SK-N-SH (cell line): ENCODE measurements at regions not wholly inside any gene's neighbourhood (a gene's known extent, or its start where the extent isn't known, plus 50 kb on each side); places are given as distances from the start of the nearest gene placed in this dataset.

Source experiments
- CTCF ChIA-PET: fragments of 300-600, 350-600 bp; formaldehyde crosslinking; extraction: SDS; loops from one replicate; lab custom pipeline; 2021; lab: Yijun Ruan, JAX
- POLR2A ChIA-PET: fragments of 350-600 bp; sonication (Branson Sonifier 250); formaldehyde crosslinking; extraction: SDS; loops from one replicate; lab custom pipeline; 2020; ENCODE audit warnings: antibody characterized with exemption, inconsistent platforms; lab: Yijun Ruan, JAX
- DNase-seq: peaks from one replicate; pipeline ENCODE4 v3.0.0; 2012
- H2AFZ ChIP-seq: fragments of 200-600 bp; sonication (generic); 2 replicates; pipeline ENCODE4 v1.8.1; 2016; ENCODE audit warnings: antibody characterized with exemption, mild to moderate bottlenecking, low read depth
- H3F3A ChIP-seq: fragments of 200-600 bp; sonication (generic); replicated peaks from 2 replicates; pipeline ENCODE3; 2016; ENCODE audit warnings: antibody characterized with exemption, mild to moderate bottlenecking; ENCODE audit not compliant: insufficient read depth
- H3K27ac ChIP-seq, 2 experiments: fragments of 200-500 bp in 1 of 2; fragments of 200-600 bp in 1 of 2; sonication (Bioruptor generic) in 1 of 2; sonication (generic), shearing (Covaris generic) in 1 of 2; 2 replicates each; pipeline versions ENCODE4 v1.5.1 to v1.6.1; 2014 to 2016; ENCODE audit warnings: low read depth in 2 of 2, inconsistent platforms in 1 of 2, low read length in 1 of 2, mild to moderate bottlenecking in 1 of 2, mixed read lengths in 1 of 2
- H3K27me3 ChIP-seq: fragments of 200-600 bp; sonication (generic), shearing (Covaris generic); 2 replicates; pipeline ENCODE4 v1.6.1; 2016; ENCODE audit warnings: mixed run types; ENCODE audit not compliant: insufficient read depth
- H3K36me3 ChIP-seq, 2 experiments: fragments of 200-500 bp in 1 of 2; fragments of 200-600 bp in 1 of 2; sonication (Bioruptor generic) in 1 of 2; sonication (generic) in 1 of 2; replicated peaks in 1 of 2; 2 replicates each; pipeline versions ENCODE3 to v1.5.1; 2014 to 2016; ENCODE audit warnings: low read length in 1 of 2, mild to moderate bottlenecking in 1 of 2; ENCODE audit not compliant: insufficient read depth in 2 of 2, control insufficient read depth in 1 of 2
- H3K4me1 ChIP-seq, 2 experiments: fragments of 200-500 bp in 1 of 2; fragments of 200-600 bp in 1 of 2; sonication (Bioruptor generic) in 1 of 2; sonication (generic), shearing (Covaris generic) in 1 of 2; 2 replicates each; pipeline versions ENCODE4 v1.5.1 to v1.6.1; 2014 to 2016; ENCODE audit warnings: low read depth in 1 of 2, low read length in 1 of 2, mixed run types in 1 of 2; ENCODE audit not compliant: insufficient read depth in 2 of 2, control insufficient read depth in 1 of 2
- H3K4me2 ChIP-seq: fragments of 200-600 bp; sonication (generic), shearing (Covaris generic); 2 replicates; pipeline ENCODE4 v1.6.1; 2017; ENCODE audit warnings: mixed run types
- H3K4me3 ChIP-seq, 2 experiments: fragments of 200-500 bp in 1 of 2; fragments of 200-600 bp in 1 of 2; sonication (Bioruptor generic) in 1 of 2; sonication (generic), shearing (Covaris generic) in 1 of 2; 2 replicates each; pipeline versions ENCODE4 v1.5.1 to v1.8.1; 2014 to 2016; ENCODE audit warnings: low read depth in 2 of 2, inconsistent platforms in 1 of 2, low read length in 1 of 2, mild to moderate bottlenecking in 1 of 2, mixed read lengths in 1 of 2, moderate library complexity in 1 of 2
- H3K79me2 ChIP-seq: fragments of 200-600 bp; sonication (generic); 2 replicates; pipeline ENCODE4 v1.8.1; 2017; ENCODE audit warnings: mild to moderate bottlenecking; ENCODE audit not compliant: insufficient read depth
- H3K9ac ChIP-seq: fragments of 200-600 bp; sonication (generic); 2 replicates; pipeline ENCODE4 v1.6.1; 2017; ENCODE audit warnings: mixed run types
- H3K9me2 ChIP-seq: fragments of 200-600 bp; sonication (generic); 2 replicates; pipeline ENCODE4 v1.6.1; 2017; ENCODE audit warnings: mixed run types
- H3K9me3 ChIP-seq: fragments of 200-600 bp; sonication (generic); 2 replicates; pipeline ENCODE4 v1.6.1; 2017; ENCODE audit warnings: mixed run types, mild to moderate bottlenecking, moderate library complexity
- H4K20me1 ChIP-seq: fragments of 200-600 bp; sonication (generic); 2 replicates; pipeline ENCODE4 v1.6.1; 2017; ENCODE audit warnings: mild to moderate bottlenecking, mixed run types; ENCODE audit not compliant: insufficient read depth
- ELF1 ChIP-seq: IDR thresholded peaks from 2 replicates; pipeline ENCODE4 v1.4.0; 2012
- EP300 ChIP-seq, 2 experiments: IDR thresholded peaks; 2 replicates each; pipeline versions ENCODE4 v1.4.0 to v1.6.1; 2012; ENCODE audit warnings: borderline replicate concordance in 1 of 2, low read depth in 1 of 2, low read length in 1 of 2
- FOSL2 ChIP-seq: IDR thresholded peaks from 2 replicates; pipeline ENCODE4 v1.4.0; 2012; ENCODE audit warnings: low read depth, mild to moderate bottlenecking, moderate library complexity, borderline replicate concordance
- GABPA ChIP-seq: IDR thresholded peaks from 2 replicates; pipeline ENCODE4 v1.4.0; 2012; ENCODE audit warnings: low read depth, mild to moderate bottlenecking
- GATA2 ChIP-seq: sonication (generic); formaldehyde crosslinking; IDR thresholded peaks from 2 replicates; pipeline ENCODE4 v1.5.0; 2020; ENCODE audit warnings: mild to moderate bottlenecking, missing genetic modification reagents
- NFIC ChIP-seq: IDR thresholded peaks from 2 replicates; pipeline ENCODE4 v1.4.0; 2012; ENCODE audit warnings: borderline replicate concordance
- NRF1 ChIP-seq: IDR thresholded peaks from 2 replicates; pipeline ENCODE4 v1.6.1; 2012; ENCODE audit warnings: low read depth, mild to moderate bottlenecking, low read length
- POLR2AphosphoS5 ChIP-seq: IDR thresholded peaks from 2 replicates; pipeline ENCODE4 v1.6.1; 2012; ENCODE audit warnings: low read depth, low read length
- RAD21 ChIP-seq: IDR thresholded peaks from 2 replicates; pipeline ENCODE4 v1.6.1; 2012; ENCODE audit warnings: mild to moderate bottlenecking, low read length
- RCOR1 ChIP-seq: fragments of 150-350 bp; IDR thresholded peaks from 2 replicates; pipeline ENCODE4 v1.6.1; 2017; ENCODE audit warnings: antibody characterized with exemption, low read length
- RFX5 ChIP-seq: IDR thresholded peaks from 2 replicates; pipeline ENCODE4 v1.6.1; 2012; ENCODE audit warnings: mild to moderate bottlenecking, improper control_type of control experiment, low read length
- RXRA ChIP-seq: IDR thresholded peaks from 2 replicates; pipeline ENCODE4 v1.4.0; 2012; ENCODE audit warnings: low read depth, mild to moderate bottlenecking, borderline replicate concordance
- SMC3 ChIP-seq: IDR thresholded peaks from 2 replicates; pipeline ENCODE4 v1.6.1; 2012; ENCODE audit warnings: low read depth, low read length, improper control_type of control experiment
- TCF12 ChIP-seq: IDR thresholded peaks from 2 replicates; pipeline ENCODE4 v1.4.0; 2012
- YY1 ChIP-seq: IDR thresholded peaks from 2 replicates; pipeline ENCODE4 v1.4.0; 2012; ENCODE audit warnings: low read depth, mild to moderate bottlenecking
- WGBS: methylation state at CpG from one replicate; pipeline ENCODE4 v1.1.6; 2017; ENCODE audit warnings: low lambda C conversion rate; 5-methylcytosine and 5-hydroxymethylcytosine counted together
- TF ChIP-seq, protein P1 (sequence below): fragments of 150-350 bp; IDR thresholded peaks from 2 replicates; pipeline ENCODE4 v1.6.1; 2016; ENCODE audit warnings: mild to moderate bottlenecking, low read depth, low read length
- TF ChIP-seq, protein P2 (sequence below): IDR thresholded peaks from 2 replicates; pipeline ENCODE4 v1.6.1; 2012; ENCODE audit warnings: mild to moderate bottlenecking, low read depth, low read length, moderate library complexity
- TF ChIP-seq, protein P3 (sequence below): IDR thresholded peaks from 2 replicates; pipeline ENCODE4 v1.4.0; 2012; ENCODE audit warnings: low read depth, borderline replicate concordance
- TF ChIP-seq, protein P4 (sequence below): fragments of 150-350 bp; IDR thresholded peaks from 2 replicates; pipeline ENCODE4 v1.6.1; 2017; ENCODE audit warnings: antibody characterized with exemption, low read length, low read depth, borderline replicate concordance
- TF ChIP-seq, protein P5 (sequence below): IDR thresholded peaks from 2 replicates; pipeline ENCODE4 v1.4.0; 2012; ENCODE audit warnings: low read depth, borderline replicate concordance

GRCh38 chr15:46394463-46394862 is 759.6 kb downstream of the SQOR start:
- peaks cover 0 to 2% of the 10 kb centered on the region in 2 experiments; a peak in 1 of 4 replicates for H3K4me1 ChIP-seq
- no peaks in the 10 kb centered on the region for H3K27me3 ChIP-seq
- 29% methylated on average over 2 of the region's 2 CpGs for WGBS
- H3K36me3 ChIP-seq: no peaks in the 10 kb centered on the region
- TF ChIP-seq, protein P1, sequence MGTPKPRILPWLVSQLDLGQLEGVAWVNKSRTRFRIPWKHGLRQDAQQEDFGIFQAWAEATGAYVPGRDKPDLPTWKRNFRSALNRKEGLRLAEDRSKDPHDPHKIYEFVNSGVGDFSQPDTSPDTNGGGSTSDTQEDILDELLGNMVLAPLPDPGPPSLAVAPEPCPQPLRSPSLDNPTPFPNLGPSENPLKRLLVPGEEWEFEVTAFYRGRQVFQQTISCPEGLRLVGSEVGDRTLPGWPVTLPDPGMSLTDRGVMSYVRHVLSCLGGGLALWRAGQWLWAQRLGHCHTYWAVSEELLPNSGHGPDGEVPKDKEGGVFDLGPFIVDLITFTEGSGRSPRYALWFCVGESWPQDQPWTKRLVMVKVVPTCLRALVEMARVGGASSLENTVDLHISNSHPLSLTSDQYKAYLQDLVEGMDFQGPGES: no peak
- TF ChIP-seq SMC3 (no peak), ELF1 (no peak), NRF1 (no peak), RXRA (no peak), FOSL2 (no peak), TCF12 (no peak), POLR2AphosphoS5 (no peak), EP300 (IDR thresholded peaks at IDR 0.05; ENCODE audit: borderline replicate concordance in 1 of 2, low read depth in 1 of 2, low read length in 1 of 2) (no peak), RCOR1 (no peak), NFIC (no peak), YY1 (no peak), GATA2 (CRISPR knock-in tag) (no peak), RAD21 (no peak), GABPA (no peak), RFX5 (no peak)
- TF ChIP-seq, protein P2, sequence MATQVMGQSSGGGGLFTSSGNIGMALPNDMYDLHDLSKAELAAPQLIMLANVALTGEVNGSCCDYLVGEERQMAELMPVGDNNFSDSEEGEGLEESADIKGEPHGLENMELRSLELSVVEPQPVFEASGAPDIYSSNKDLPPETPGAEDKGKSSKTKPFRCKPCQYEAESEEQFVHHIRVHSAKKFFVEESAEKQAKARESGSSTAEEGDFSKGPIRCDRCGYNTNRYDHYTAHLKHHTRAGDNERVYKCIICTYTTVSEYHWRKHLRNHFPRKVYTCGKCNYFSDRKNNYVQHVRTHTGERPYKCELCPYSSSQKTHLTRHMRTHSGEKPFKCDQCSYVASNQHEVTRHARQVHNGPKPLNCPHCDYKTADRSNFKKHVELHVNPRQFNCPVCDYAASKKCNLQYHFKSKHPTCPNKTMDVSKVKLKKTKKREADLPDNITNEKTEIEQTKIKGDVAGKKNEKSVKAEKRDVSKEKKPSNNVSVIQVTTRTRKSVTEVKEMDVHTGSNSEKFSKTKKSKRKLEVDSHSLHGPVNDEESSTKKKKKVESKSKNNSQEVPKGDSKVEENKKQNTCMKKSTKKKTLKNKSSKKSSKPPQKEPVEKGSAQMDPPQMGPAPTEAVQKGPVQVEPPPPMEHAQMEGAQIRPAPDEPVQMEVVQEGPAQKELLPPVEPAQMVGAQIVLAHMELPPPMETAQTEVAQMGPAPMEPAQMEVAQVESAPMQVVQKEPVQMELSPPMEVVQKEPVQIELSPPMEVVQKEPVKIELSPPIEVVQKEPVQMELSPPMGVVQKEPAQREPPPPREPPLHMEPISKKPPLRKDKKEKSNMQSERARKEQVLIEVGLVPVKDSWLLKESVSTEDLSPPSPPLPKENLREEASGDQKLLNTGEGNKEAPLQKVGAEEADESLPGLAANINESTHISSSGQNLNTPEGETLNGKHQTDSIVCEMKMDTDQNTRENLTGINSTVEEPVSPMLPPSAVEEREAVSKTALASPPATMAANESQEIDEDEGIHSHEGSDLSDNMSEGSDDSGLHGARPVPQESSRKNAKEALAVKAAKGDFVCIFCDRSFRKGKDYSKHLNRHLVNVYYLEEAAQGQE: no peak
- TF ChIP-seq, protein P3, sequence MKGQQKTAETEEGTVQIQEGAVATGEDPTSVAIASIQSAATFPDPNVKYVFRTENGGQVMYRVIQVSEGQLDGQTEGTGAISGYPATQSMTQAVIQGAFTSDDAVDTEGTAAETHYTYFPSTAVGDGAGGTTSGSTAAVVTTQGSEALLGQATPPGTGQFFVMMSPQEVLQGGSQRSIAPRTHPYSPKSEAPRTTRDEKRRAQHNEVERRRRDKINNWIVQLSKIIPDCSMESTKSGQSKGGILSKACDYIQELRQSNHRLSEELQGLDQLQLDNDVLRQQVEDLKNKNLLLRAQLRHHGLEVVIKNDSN: no peak
- TF ChIP-seq, protein P4, sequence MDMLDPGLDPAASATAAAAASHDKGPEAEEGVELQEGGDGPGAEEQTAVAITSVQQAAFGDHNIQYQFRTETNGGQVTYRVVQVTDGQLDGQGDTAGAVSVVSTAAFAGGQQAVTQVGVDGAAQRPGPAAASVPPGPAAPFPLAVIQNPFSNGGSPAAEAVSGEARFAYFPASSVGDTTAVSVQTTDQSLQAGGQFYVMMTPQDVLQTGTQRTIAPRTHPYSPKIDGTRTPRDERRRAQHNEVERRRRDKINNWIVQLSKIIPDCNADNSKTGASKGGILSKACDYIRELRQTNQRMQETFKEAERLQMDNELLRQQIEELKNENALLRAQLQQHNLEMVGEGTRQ: no peak
- TF ChIP-seq, protein P5, sequence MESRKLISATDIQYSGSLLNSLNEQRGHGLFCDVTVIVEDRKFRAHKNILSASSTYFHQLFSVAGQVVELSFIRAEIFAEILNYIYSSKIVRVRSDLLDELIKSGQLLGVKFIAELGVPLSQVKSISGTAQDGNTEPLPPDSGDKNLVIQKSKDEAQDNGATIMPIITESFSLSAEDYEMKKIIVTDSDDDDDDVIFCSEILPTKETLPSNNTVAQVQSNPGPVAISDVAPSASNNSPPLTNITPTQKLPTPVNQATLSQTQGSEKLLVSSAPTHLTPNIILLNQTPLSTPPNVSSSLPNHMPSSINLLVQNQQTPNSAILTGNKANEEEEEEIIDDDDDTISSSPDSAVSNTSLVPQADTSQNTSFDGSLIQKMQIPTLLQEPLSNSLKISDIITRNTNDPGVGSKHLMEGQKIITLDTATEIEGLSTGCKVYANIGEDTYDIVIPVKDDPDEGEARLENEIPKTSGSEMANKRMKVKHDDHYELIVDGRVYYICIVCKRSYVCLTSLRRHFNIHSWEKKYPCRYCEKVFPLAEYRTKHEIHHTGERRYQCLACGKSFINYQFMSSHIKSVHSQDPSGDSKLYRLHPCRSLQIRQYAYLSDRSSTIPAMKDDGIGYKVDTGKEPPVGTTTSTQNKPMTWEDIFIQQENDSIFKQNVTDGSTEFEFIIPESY: no peak
- H3K9ac ChIP-seq: no peak overlapping the region
- H3F3A ChIP-seq: no peaks in the 10 kb centered on the region
- no peak overlapping the region for H3K4me2 ChIP-seq
- H2AFZ ChIP-seq: no peak overlapping the region
- H3K9me3 ChIP-seq: no peaks in the 10 kb centered on the region
- DNase-seq: peak; percentile 15
- POLR2A ChIA-PET: no interaction called here
- no peaks in the 10 kb centered on the region for H3K9me2 ChIP-seq
- H3K79me2 ChIP-seq: no peaks in the 10 kb centered on the region
- no peak overlapping the region for H3K27ac ChIP-seq
- H3K4me3 ChIP-seq: no peak overlapping the region
- H4K20me1 ChIP-seq: no peaks in the 10 kb centered on the region
- CTCF ChIA-PET: no interaction called here
